Calu3 (cell line): ENCODE measurements at regions not wholly inside any gene's neighbourhood (a gene's known extent, or its start where the extent isn't known, plus 50 kb on each side); places are given as distances from the start of the nearest gene placed in this dataset.

ENCODE experiments used
- BruUV-seq: library from RNA; stranded (reverse); fragments of 400-500 nt; replicated peaks from 2 replicates; lab custom pipeline; 2021; lab: Mats Ljungman, UMichigan
- CTCF ChIA-PET: fragments of 300-600 bp; sonication (Branson Sonifier 250); formaldehyde crosslinking; loops from one replicate; lab custom pipeline; 2022; ENCODE audit warnings: antibody characterized with exemption; lab: Charles Lee
- DNase-seq: peaks from one replicate; pipeline ENCODE4 v3.0.0; 2022
- H3K27ac Mint-ChIP-seq: one replicate; pipeline ENCODE4 v1.8.0; 2022; ENCODE audit warnings: mixed read lengths; ENCODE audit not compliant: unreplicated experiment
- H3K27me3 Mint-ChIP-seq: one replicate; pipeline ENCODE4 v1.8.0; 2022; ENCODE audit warnings: mixed read lengths; ENCODE audit not compliant: unreplicated experiment
- H3K36me3 Mint-ChIP-seq: one replicate; pipeline ENCODE4 v1.8.0; 2022; ENCODE audit warnings: mild to moderate bottlenecking, moderate library complexity, mixed read lengths; ENCODE audit not compliant: insufficient read depth, unreplicated experiment
- H3K4me1 Mint-ChIP-seq: one replicate; pipeline ENCODE4 v1.8.0; 2022; ENCODE audit warnings: mild to moderate bottlenecking, low read depth, mixed read lengths; ENCODE audit not compliant: unreplicated experiment
- H3K4me3 Mint-ChIP-seq: one replicate; pipeline ENCODE4 v1.8.0; 2022; ENCODE audit warnings: mild to moderate bottlenecking, low read depth, moderate library complexity, mixed read lengths; ENCODE audit not compliant: unreplicated experiment
- H3K9me3 Mint-ChIP-seq: one replicate; pipeline ENCODE4 v1.8.0; 2022; ENCODE audit warnings: low read depth, mixed read lengths; ENCODE audit not compliant: unreplicated experiment
- intact Hi-C: fragments of 100-400 bp; cut with micrococcal nuclease; formaldehyde crosslinking; loops from one replicate; pipeline ENCODE4 v1.10.0; 2022; ENCODE audit not compliant: unreplicated experiment
- TF ChIP-seq, protein P1 (sequence below): fragments of 200-600 bp; IDR thresholded peaks from one replicate; pipeline ENCODE4 v1.8.0; 2022; ENCODE audit warnings: antibody characterized with exemption; ENCODE audit not compliant: unreplicated experiment

- Mint-ChIP-seq H3K4me1 (no peaks in the 10 kb centered on the region), H3K9me3 (peaks cover 3% of the 10 kb centered on the region), H3K36me3 (no peaks in the 10 kb centered on the region), H3K27ac (no peak overlapping the region), H3K27me3 (no peaks in the 10 kb centered on the region), H3K4me3 (no peak overlapping the region)
- intact Hi-C loops = no loop called here
- BruUV-seq = no TSS peak
- CTCF ChIA-PET = no interaction called here
- TF ChIP-seq, protein P1, sequence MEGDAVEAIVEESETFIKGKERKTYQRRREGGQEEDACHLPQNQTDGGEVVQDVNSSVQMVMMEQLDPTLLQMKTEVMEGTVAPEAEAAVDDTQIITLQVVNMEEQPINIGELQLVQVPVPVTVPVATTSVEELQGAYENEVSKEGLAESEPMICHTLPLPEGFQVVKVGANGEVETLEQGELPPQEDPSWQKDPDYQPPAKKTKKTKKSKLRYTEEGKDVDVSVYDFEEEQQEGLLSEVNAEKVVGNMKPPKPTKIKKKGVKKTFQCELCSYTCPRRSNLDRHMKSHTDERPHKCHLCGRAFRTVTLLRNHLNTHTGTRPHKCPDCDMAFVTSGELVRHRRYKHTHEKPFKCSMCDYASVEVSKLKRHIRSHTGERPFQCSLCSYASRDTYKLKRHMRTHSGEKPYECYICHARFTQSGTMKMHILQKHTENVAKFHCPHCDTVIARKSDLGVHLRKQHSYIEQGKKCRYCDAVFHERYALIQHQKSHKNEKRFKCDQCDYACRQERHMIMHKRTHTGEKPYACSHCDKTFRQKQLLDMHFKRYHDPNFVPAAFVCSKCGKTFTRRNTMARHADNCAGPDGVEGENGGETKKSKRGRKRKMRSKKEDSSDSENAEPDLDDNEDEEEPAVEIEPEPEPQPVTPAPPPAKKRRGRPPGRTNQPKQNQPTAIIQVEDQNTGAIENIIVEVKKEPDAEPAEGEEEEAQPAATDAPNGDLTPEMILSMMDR = no peak
- no peak for DNase-seq
These were observed 471.0 kb upstream of the PIK3C3 start for GRCh38 chr18:41484069-41484468.

GRCh38 chr18:41482501-41482900 is 472.5 kb upstream of the PIK3C3 start:
- no peak overlapping the region for H3K4me3 Mint-ChIP-seq
- BruUV-seq = no TSS peak
- CTCF ChIA-PET = no interaction called here
- H3K36me3 Mint-ChIP-seq = no peaks in the 10 kb centered on the region
- H3K9me3 Mint-ChIP-seq = peaks cover 3% of the 10 kb centered on the region
- intact Hi-C loops = no loop called here
- TF ChIP-seq, protein P1 = no peak
- H3K27ac Mint-ChIP-seq = no peak overlapping the region
- no peaks in the 10 kb centered on the region for H3K27me3 Mint-ChIP-seq
- no peaks in the 10 kb centered on the region for H3K4me1 Mint-ChIP-seq
- DNase-seq = no peak

DNA sequence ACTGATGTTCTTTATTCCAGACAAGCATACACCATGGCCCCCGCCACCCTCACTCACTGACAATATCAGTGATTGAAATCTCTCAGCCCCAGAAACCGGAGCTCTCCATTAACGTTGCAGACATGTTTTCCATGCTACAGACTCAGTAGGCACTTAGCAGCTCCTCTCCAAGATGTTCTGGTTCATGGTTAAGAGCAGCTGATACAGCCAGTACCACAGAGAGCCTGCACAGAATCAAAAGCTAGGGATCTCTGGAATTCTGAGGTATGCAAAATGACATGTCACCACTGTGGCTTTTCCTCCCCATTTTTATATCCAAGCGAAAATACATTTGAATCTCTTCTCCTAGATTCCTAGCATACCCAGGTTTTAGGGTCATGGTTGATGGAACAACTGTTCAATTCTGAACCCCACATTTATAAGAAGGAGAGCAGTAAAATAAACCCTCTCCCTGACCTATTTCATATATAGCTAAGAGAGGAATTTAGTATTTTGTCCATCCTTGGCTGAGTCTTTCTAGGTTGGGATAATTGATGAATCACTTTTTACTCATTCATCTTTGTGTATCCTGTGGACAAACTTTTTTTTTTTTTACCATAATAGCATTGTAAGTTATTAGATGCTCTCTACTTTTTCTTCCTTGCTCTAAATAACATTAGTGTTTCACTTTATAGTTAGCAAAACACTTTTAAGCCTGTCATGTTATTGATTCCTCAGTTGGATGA is 488.4 kb upstream of the PIK3C3 start:
- no peak for DNase-seq
- H3K36me3 Mint-ChIP-seq = no peaks in the 10 kb centered on the region
- TF ChIP-seq, protein P1 = no peak
- no peak overlapping the region for H3K4me3 Mint-ChIP-seq
- no peak overlapping the region for H3K27ac Mint-ChIP-seq
- no peaks in the 10 kb centered on the region for H3K27me3 Mint-ChIP-seq
- H3K4me1 Mint-ChIP-seq = no peaks in the 10 kb centered on the region
- intact Hi-C loops = no loop called here
- peaks cover 10% of the 10 kb centered on the region for H3K9me3 Mint-ChIP-seq
- BruUV-seq = no TSS peak
- CTCF ChIA-PET = no interaction called here

GRCh38 chr18:41465386-41465785 is 489.6 kb upstream of the PIK3C3 start:
- intact Hi-C loops = no loop called here
- Mint-ChIP-seq H3K4me1 (no peaks in the 10 kb centered on the region), H3K27me3 (no peaks in the 10 kb centered on the region), H3K9me3 (peaks cover 10% of the 10 kb centered on the region), H3K27ac (no peak overlapping the region), H3K36me3 (no peaks in the 10 kb centered on the region), H3K4me3 (no peak overlapping the region)
- TF ChIP-seq, protein P1 = no peak
- no peak for DNase-seq
- BruUV-seq = no TSS peak
- CTCF ChIA-PET = no interaction called here
